GM21515 (cell line): ENCODE measurements at regions not wholly inside any gene's neighbourhood (a gene's known extent, or its start where the extent isn't known, plus 50 kb on each side); places are given as distances from the start of the nearest gene placed in this dataset.
"Not testable (repeated sequence)": the region's sequence is repeated elsewhere in the genome, so short reads cannot be mapped to it uniquely, and the experiment has no call there.

Source experiments
- ATAC-seq: cut with Tn5 transposase; IDR thresholded peaks from one replicate; pipeline ENCODE4 v1.9.1; 2021; ENCODE audit not compliant: unreplicated experiment

- ATAC-seq: no peak
These were observed 50.0 kb downstream of the SOD2 start for GRCh38 chr6:159642995-159643394.

- no peak for ATAC-seq
These were observed 50.6 kb downstream of the SOD2 start for GRCh38 chr6:159642481-159642880.

GRCh38 chr6:159640722-159641482 lies 52.1 kb downstream of the SOD2 start:
- no peak for ATAC-seq

GRCh38 chr6:159640322-159640721 lies 52.7 kb downstream of the SOD2 start:
- ATAC-seq: no peak

GRCh38 chr6:159639721-159640120 lies 53.3 kb downstream of the SOD2 start:
- ATAC-seq: no peak

- no peak for ATAC-seq
These were observed 59.8 kb downstream of the SOD2 start for GRCh38 chr6:159633196-159633595.

GRCh38 chr6:159631886-159632285 lies 61.2 kb downstream of the SOD2 start:
- ATAC-seq: no peak

GRCh38 chr6:159627939-159628338 lies 65.1 kb downstream of the SOD2 start:
- ATAC-seq: no peak

- ATAC-seq: not testable (repeated sequence)
These were observed 66.5 kb downstream of the SOD2 start for GRCh38 chr6:159626506-159626905.

GRCh38 chr6:159623156-159623555 lies 69.9 kb downstream of the SOD2 start:
- no peak for ATAC-seq

GRCh38 chr6:159620947-159621346 lies 72.1 kb downstream of the SOD2 start:
- no peak for ATAC-seq

- no peak for ATAC-seq
These were observed 75.6 kb downstream of the SOD2 start for GRCh38 chr6:159617444-159617843.

GRCh38 chr6:159616456-159616855 lies 76.6 kb downstream of the SOD2 start:
- ATAC-seq: no peak

GRCh38 chr6:159615918-159616317 lies 77.1 kb downstream of the SOD2 start:
- no peak for ATAC-seq

GRCh38 chr6:159610881-159611280 lies 82.2 kb downstream of the SOD2 start:
- no peak for ATAC-seq

GRCh38 chr6:159609652-159610178 lies 83.3 kb downstream of the SOD2 start:
- ATAC-seq: no peak

- ATAC-seq: peak; percentile 55
These were observed 83.9 kb downstream of the SOD2 start for GRCh38 chr6:159608961-159609651.

GRCh38 chr6:159606786-159607185 lies 86.3 kb downstream of the SOD2 start:
- ATAC-seq: no peak

GRCh38 chr6:159604443-159604956 lies 88.5 kb downstream of the SOD2 start:
- ATAC-seq: no peak

GRCh38 chr6:159602431-159603041 lies 90.5 kb downstream of the SOD2 start:
- no peak for ATAC-seq

- no peak for ATAC-seq
These were observed 91.8 kb downstream of the SOD2 start for GRCh38 chr6:159601211-159601610.

- ATAC-seq: no peak
These were observed 97.9 kb downstream of the SOD2 start for GRCh38 chr6:159595173-159595572.
